Right forelimb (tissue), 1 donor: ENCODE measurements at regions not wholly inside any gene's neighbourhood (a gene's known extent, or its start where the extent isn't known, plus 50 kb on each side); places are given as distances from the start of the nearest gene placed in this dataset.
"Not testable (repeated sequence)": the region's sequence is repeated elsewhere in the genome, so short reads cannot be mapped to it uniquely, and the experiment has no call there.

ENCODE experiments used
- DNase-seq: peaks from one replicate; pipeline ENCODE4 v3.0.0-alpha.2; 2018

- not testable (repeated sequence) for DNase-seq
These were observed 103.7 kb upstream of the NBPF26 start for GRCh38 chr1:120619867-120620692.

- not testable (repeated sequence) for DNase-seq
These were observed 103.1 kb upstream of the NBPF26 start for GRCh38 chr1:120620693-120620969.

- not testable (repeated sequence) for DNase-seq
These were observed 102.5 kb upstream of the NBPF26 start for GRCh38 chr1:120621278-120621677.

GRCh38 chr1:120623539-120623938 lies 100.2 kb upstream of the NBPF26 start:
- DNase-seq = not testable (repeated sequence)

- not testable (repeated sequence) for DNase-seq
These were observed 99.1 kb upstream of the NBPF26 start for GRCh38 chr1:120624565-120625064.

- DNase-seq = not testable (repeated sequence)
These were observed 93.8 kb upstream of the NBPF26 start for GRCh38 chr1:120629832-120630455.

GRCh38 chr1:120634816-120635806 lies 88.6 kb upstream of the NBPF26 start:
- DNase-seq = not testable (repeated sequence)

- not testable (repeated sequence) for DNase-seq
These were observed 83.3 kb upstream of the NBPF26 start for GRCh38 chr1:120640261-120641013.

- not testable (repeated sequence) for DNase-seq
These were observed 82.8 kb upstream of the NBPF26 start for GRCh38 chr1:120641014-120641302.

GRCh38 chr1:120647182-120647581 lies 76.6 kb upstream of the NBPF26 start:
- not testable (repeated sequence) for DNase-seq

GRCh38 chr1:120648915-120649623 lies 74.7 kb upstream of the NBPF26 start:
- not testable (repeated sequence) for DNase-seq

- not testable (repeated sequence) for DNase-seq
These were observed 74.0 kb upstream of the NBPF26 start for GRCh38 chr1:120649730-120650129.

- DNase-seq = not testable (repeated sequence)
These were observed 69.6 kb upstream of the NBPF26 start for GRCh38 chr1:120654114-120654513.

- not testable (repeated sequence) for DNase-seq
These were observed 68.4 kb upstream of the NBPF26 start for GRCh38 chr1:120655394-120655793.

GRCh38 chr1:120656116-120656515 lies 67.6 kb upstream of the NBPF26 start:
- DNase-seq = not testable (repeated sequence)

GRCh38 chr1:120657804-120658203 lies 65.9 kb upstream of the NBPF26 start:
- DNase-seq = not testable (repeated sequence)

- not testable (repeated sequence) for DNase-seq
These were observed 65.1 kb upstream of the NBPF26 start for GRCh38 chr1:120658622-120659021.

- DNase-seq = not testable (repeated sequence)
These were observed 64.6 kb upstream of the NBPF26 start for GRCh38 chr1:120659133-120659532.

GRCh38 chr1:120664376-120665249 lies 59.1 kb upstream of the NBPF26 start:
- not testable (repeated sequence) for DNase-seq

- not testable (repeated sequence) for DNase-seq
These were observed 58.5 kb upstream of the NBPF26 start for GRCh38 chr1:120665250-120665577.

- DNase-seq = not testable (repeated sequence)
These were observed 55.6 kb upstream of the NBPF26 start for GRCh38 chr1:120668187-120668586.
